Naive thymus-derived CD4-positive, alpha-beta T cell (primary cell): ENCODE measurements at regions not wholly inside any gene's neighbourhood (a gene's known extent, or its start where the extent isn't known, plus 50 kb on each side); places are given as distances from the start of the nearest gene placed in this dataset.

Source experiments
- ATAC-seq: fragments of 150-1000 bp; cut with Tn5 transposase; 2 replicates; pipeline ENCODE4 v1.10.0; 2021; ENCODE audit warnings: mild to moderate bottlenecking, moderate library complexity
- CTCF ChIA-PET: fragments of 350-600 bp; sonication (Branson Sonifier 250); formaldehyde crosslinking; loops from one replicate; lab custom pipeline; 2021; ENCODE audit warnings: antibody characterized with exemption; lab: Charles Lee
- POLR2A ChIA-PET: fragments of 350-600 bp; sonication (Branson Sonifier 250); formaldehyde crosslinking; loops from one replicate; lab custom pipeline; 2021; ENCODE audit warnings: antibody characterized with exemption, inconsistent platforms; lab: Charles Lee
- DNase-seq, 9 donors: peaks; one replicate each; pipeline versions ENCODE4 v3.0.0 to v3.0.0-alpha.2; 2020 to 2022; ENCODE audit warnings: mixed read lengths in 1 of 9
- H3K27ac ChIP-seq: one replicate; pipeline ENCODE4 v1.7.0; 2013; ENCODE audit warnings: mild to moderate bottlenecking, low read depth, low read length, moderate library complexity
- H3K27me3 ChIP-seq, 2 donors: one replicate each; pipeline ENCODE4 v1.7.0; 2013; ENCODE audit warnings: low read length in 2 of 2, mild to moderate bottlenecking in 2 of 2, moderate library complexity in 2 of 2; ENCODE audit not compliant: control insufficient read depth in 2 of 2, insufficient read depth in 2 of 2
- H3K36me3 ChIP-seq, 3 experiments: 1 replicate in 2 of 3; 2 replicates in 1 of 3; pipeline ENCODE4 v1.7.0; 2013; ENCODE audit warnings: low read length in 3 of 3, mild to moderate bottlenecking in 3 of 3, moderate library complexity in 1 of 3; ENCODE audit not compliant: insufficient read depth in 3 of 3, control insufficient read depth in 2 of 3
- H3K4me1 ChIP-seq, 2 donors: one replicate each; pipeline ENCODE4 v1.7.0; 2013; ENCODE audit warnings: low read length in 2 of 2, mild to moderate bottlenecking in 2 of 2, moderate library complexity in 1 of 2; ENCODE audit not compliant: control insufficient read depth in 2 of 2, insufficient read depth in 2 of 2
- H3K4me3 ChIP-seq: 2 replicates; pipeline ENCODE4 v1.7.0; 2013; ENCODE audit warnings: mild to moderate bottlenecking, low read length
- H3K9me3 ChIP-seq, 3 experiments: 1 replicate in 2 of 3; 2 replicates in 1 of 3; pipeline ENCODE4 v1.7.0; 2013; ENCODE audit warnings: low read length in 3 of 3; ENCODE audit not compliant: control insufficient read depth in 2 of 3
- H3K27ac Mint-ChIP-seq, 9 donors: one replicate each; pipeline ENCODE4 v1.8.0; 2020 to 2022; ENCODE audit warnings: mixed read lengths in 9 of 9, mild to moderate bottlenecking in 8 of 9, moderate library complexity in 5 of 9, inconsistent platforms in 2 of 9
- H3K27me3 Mint-ChIP-seq, 5 donors: one replicate each; pipeline ENCODE4 v1.8.0; 2021 to 2022; ENCODE audit warnings: mixed read lengths in 5 of 5, mild to moderate bottlenecking in 1 of 5
- H3K36me3 Mint-ChIP-seq, 5 donors: one replicate each; pipeline ENCODE4 v1.8.0; 2020 to 2022; ENCODE audit warnings: mixed read lengths in 5 of 5, mild to moderate bottlenecking in 3 of 5, inconsistent platforms in 1 of 5
- H3K4me1 Mint-ChIP-seq, 7 donors: one replicate each; pipeline ENCODE4 v1.8.0; 2020 to 2022; ENCODE audit warnings: mixed read lengths in 7 of 7, mild to moderate bottlenecking in 3 of 7, inconsistent platforms in 1 of 7
- H3K4me3 Mint-ChIP-seq, 10 donors: one replicate each; pipeline ENCODE4 v1.8.0; 2020 to 2022; ENCODE audit warnings: mild to moderate bottlenecking in 10 of 10, mixed read lengths in 10 of 10, moderate library complexity in 6 of 10, inconsistent platforms in 2 of 10
- H3K9me3 Mint-ChIP-seq, 11 donors: one replicate each; pipeline ENCODE4 v1.8.0; 2020 to 2022; ENCODE audit warnings: mixed read lengths in 11 of 11, mild to moderate bottlenecking in 4 of 11, inconsistent platforms in 1 of 11, moderate library complexity in 1 of 11
- intact Hi-C, 2 donors: fragments of 100-400 bp; cut with micrococcal nuclease; formaldehyde crosslinking; loops; one replicate each; pipeline ENCODE4 v1.15.1; 2023

DNA sequence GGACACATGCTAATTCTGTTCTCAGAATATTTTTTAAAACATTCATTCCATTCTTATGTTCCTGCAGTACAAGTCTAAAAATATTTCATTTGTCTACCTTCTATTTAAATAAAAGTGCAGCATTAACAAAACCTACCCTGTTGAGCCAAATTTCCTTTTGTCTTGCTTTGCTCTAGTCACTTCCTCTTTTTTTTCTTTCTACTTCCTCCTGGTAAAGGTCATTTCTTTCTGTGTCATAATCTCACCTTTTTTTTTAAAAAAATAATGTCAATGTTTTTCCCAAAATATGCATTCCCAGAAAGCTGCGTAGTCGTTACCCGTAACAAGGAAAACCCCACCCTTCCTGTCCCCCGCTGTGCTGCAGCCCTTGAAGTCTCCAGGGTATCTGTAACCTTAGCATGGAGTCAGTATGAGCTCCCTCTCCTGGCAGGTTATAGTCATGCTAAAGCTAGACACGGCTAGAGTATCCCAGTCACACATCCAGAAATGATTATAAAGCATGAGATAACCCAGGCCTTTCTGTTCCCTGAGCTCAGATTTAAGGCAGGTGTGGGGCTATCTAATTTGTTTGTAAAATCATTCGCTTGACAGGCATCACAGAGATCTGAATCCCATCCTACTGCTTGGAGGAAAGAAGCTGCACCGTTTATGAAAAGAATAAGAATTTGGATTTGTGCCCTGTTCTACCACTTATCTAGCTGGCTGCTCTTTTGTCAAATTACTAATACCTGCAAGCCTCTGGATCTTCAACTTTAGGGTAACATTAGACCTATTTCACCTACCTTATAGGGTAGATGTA, 51.1 kb upstream of the EED start:
- Histone ChIP-seq H3K4me1 (peaks cover 5 to 7% of the 10 kb centered on the region in 2 donors), H3K27me3 (no peaks in the 10 kb centered on the region), H3K27ac (no peak overlapping the region), H3K4me3 (peak overlapping the region; percentile 36), H3K36me3 (no peaks in the 10 kb centered on the region), H3K9me3 (no peaks in the 10 kb centered on the region)
- Mint-ChIP-seq H3K9me3 (peaks cover 0 to 7% (median 0%) of the 10 kb centered on the region in 11 donors), H3K4me3 (peak overlapping the region; percentile 71 to 94 (median 88)), H3K27ac (peak overlapping the region; percentile 21 to 91 (median 67)), H3K36me3 (peaks cover 0 to 10% (median 0%) of the 10 kb centered on the region in 5 donors), H3K4me1 (peaks cover 13 to 24% (median 15%) of the 10 kb centered on the region in 7 donors), H3K27me3 (peaks cover 0 to 10% (median 3%) of the 10 kb centered on the region in 5 donors)
- ChIA-PET POLR2A (interaction anchor here (0.6 to 1.9 kb wide), 8 partner anchors 9 to 1473 kb away, joined by 3 to 6 read pairs (median 4); partner anchors contain the start of genes CCDC83, PICALM and TMEM126A), CTCF (interaction anchor here (0.6 to 5.9 kb wide), 25 partner anchors 8 to 497 kb away, joined by 3 to 94 read pairs (median 4); partner anchors contain the start of genes CCDC83, EED and PICALM)
- intact Hi-C loops = loop anchor here (1.0 to 5.0 kb wide), 10 partner anchors 9 to 599 kb away; partner anchors contain the start of genes PICALM (in 2 of the 2), CCDC83 (in 1 of the 2) and EED (in 1 of the 2)
- DNase-seq (peak; percentile 9 to 70 (median 65)), ATAC-seq (peak; percentile 99)

- peaks cover 0 to 7% (median 0%) of the 10 kb centered on the region in 11 donors for H3K9me3 Mint-ChIP-seq
- Histone ChIP-seq H3K4me1 (peaks cover 5 to 7% of the 10 kb centered on the region in 2 donors), H3K36me3 (no peaks in the 10 kb centered on the region), H3K27me3 (no peaks in the 10 kb centered on the region), H3K27ac (no peak overlapping the region), H3K9me3 (no peaks in the 10 kb centered on the region), H3K4me3 (peak overlapping the region; percentile 36)
- H3K4me3 Mint-ChIP-seq = peak overlapping the region in 9 of 10 donors; percentile 3 to 94 (median 87)
- no peak for DNase-seq
- peak overlapping the region in 8 of 9 donors; percentile 44 to 91 (median 72) for H3K27ac Mint-ChIP-seq
- H3K27me3 Mint-ChIP-seq = peaks cover 0 to 10% (median 3%) of the 10 kb centered on the region in 5 donors
- ChIA-PET CTCF (interaction anchor here (0.7 to 5.9 kb wide), 15 partner anchors 9 to 475 kb away, joined by 3 to 94 read pairs (median 5); partner anchors contain the start of genes CCDC83, EED and PICALM), POLR2A (interaction anchor here (1.5 to 1.9 kb wide), 3 partner anchors 123 to 545 kb away, joined by 4 to 6 read pairs (median 5); partner anchors contain the start of genes CCDC83, PICALM and TMEM126A)
- intact Hi-C loops = loop anchor here (1.0 to 5.0 kb wide), 10 partner anchors 10 to 598 kb away; partner anchors contain the start of genes PICALM (in 2 of the 2), CCDC83 (in 1 of the 2) and EED (in 1 of the 2)
- peaks cover 13 to 24% (median 15%) of the 10 kb centered on the region in 7 donors for H3K4me1 Mint-ChIP-seq
- H3K36me3 Mint-ChIP-seq = peaks cover 0 to 10% (median 0%) of the 10 kb centered on the region in 5 donors
- ATAC-seq = no peak
Observed at GRCh38 chr11:86192519-86193257, 51.9 kb upstream of the EED start.

- H3K9me3 ChIP-seq = no peaks in the 10 kb centered on the region
- DNase-seq = no peak
- Mint-ChIP-seq H3K36me3 (peaks cover 0 to 10% (median 0%) of the 10 kb centered on the region in 5 donors), H3K4me1 (peaks cover 13 to 27% (median 15%) of the 10 kb centered on the region in 7 donors), H3K9me3 (peaks cover 0 to 7% (median 0%) of the 10 kb centered on the region in 11 donors), H3K27me3 (peaks cover 0 to 10% (median 3%) of the 10 kb centered on the region in 5 donors), H3K4me3 (no peak overlapping the region), H3K27ac (no peak overlapping the region)
- ChIA-PET POLR2A (no interaction called here), CTCF (interaction anchor here (5.9 kb wide), 1 partner anchor 150 kb away, joined by 94 read pairs; no protein-coding TSS in a partner anchor)
- H3K36me3 ChIP-seq = no peaks in the 10 kb centered on the region
- no peaks in the 10 kb centered on the region for H3K27me3 ChIP-seq
- intact Hi-C loops = loop anchor here (2.0 to 5.0 kb wide), 3 partner anchors 50 to 597 kb away; partner anchors contain the start of gene EED (in 1 of the 2)
- peaks cover 5 to 7% of the 10 kb centered on the region in 2 donors for H3K4me1 ChIP-seq
- H3K4me3 ChIP-seq = no peak overlapping the region
- H3K27ac ChIP-seq = no peak overlapping the region
- no peak for ATAC-seq
Observed at GRCh38 chr11:86191874-86192273, 52.7 kb upstream of the EED start.

- Mint-ChIP-seq H3K36me3 (peaks cover 0 to 11% (median 0%) of the 10 kb centered on the region in 5 donors), H3K9me3 (peaks cover 0 to 1% (median 0%) of the 10 kb centered on the region in 11 donors), H3K27ac (no peak overlapping the region), H3K4me1 (peaks cover 0 to 12% (median 0%) of the 10 kb centered on the region in 7 donors), H3K27me3 (peaks cover 0 to 10% (median 3%) of the 10 kb centered on the region in 5 donors), H3K4me3 (no peak overlapping the region)
- H3K9me3 ChIP-seq = no peaks in the 10 kb centered on the region
- ATAC-seq (no peak), DNase-seq (no peak)
- H3K36me3 ChIP-seq = no peaks in the 10 kb centered on the region
- POLR2A ChIA-PET = no interaction called here
- no peaks in the 10 kb centered on the region for H3K27me3 ChIP-seq
- CTCF ChIA-PET = no interaction called here
- intact Hi-C loops = no loop called here
- H3K4me1 ChIP-seq = no peaks in the 10 kb centered on the region
- H3K4me3 ChIP-seq = no peak overlapping the region
- no peak overlapping the region for H3K27ac ChIP-seq
Observed at GRCh38 chr11:86187027-86187426, 57.5 kb upstream of the EED start.

- peaks cover 0 to 9% (median 0%) of the 10 kb centered on the region in 7 donors for H3K4me1 Mint-ChIP-seq
Observed at GRCh38 chr11:86186386-86186785, 58.2 kb upstream of the EED start.

GRCh38 chr11:86185381-86185750, 59.2 kb upstream of the EED start:
- peaks cover 0 to 10% (median 3%) of the 10 kb centered on the region in 5 donors for H3K27me3 Mint-ChIP-seq
- H3K27me3 ChIP-seq = no peaks in the 10 kb centered on the region
- peaks cover 0 to 9% (median 0%) of the 10 kb centered on the region in 7 donors for H3K4me1 Mint-ChIP-seq
- H3K4me1 ChIP-seq = no peaks in the 10 kb centered on the region
- H3K4me3 ChIP-seq = no peak overlapping the region
- H3K36me3 Mint-ChIP-seq = peaks cover 0 to 9% (median 0%) of the 10 kb centered on the region in 5 donors
- H3K27ac ChIP-seq = no peak overlapping the region
- no peak overlapping the region for H3K27ac Mint-ChIP-seq
- ATAC-seq (no peak), DNase-seq (no peak)
- intact Hi-C loops = no loop called here
- H3K36me3 ChIP-seq = no peaks in the 10 kb centered on the region
- H3K4me3 Mint-ChIP-seq = no peak overlapping the region
- CTCF ChIA-PET = no interaction called here
- POLR2A ChIA-PET = no interaction called here
- H3K9me3 ChIP-seq = no peaks in the 10 kb centered on the region
- peaks cover 0 to 1% (median 0%) of the 10 kb centered on the region in 11 donors for H3K9me3 Mint-ChIP-seq

More at GRCh38 chr11:86186386-86186785, 58.2 kb upstream of the EED start:
- intact Hi-C loops = no loop called here
- Histone ChIP-seq H3K27ac (no peak overlapping the region), H3K27me3 (no peaks in the 10 kb centered on the region), H3K9me3 (no peaks in the 10 kb centered on the region), H3K36me3 (no peaks in the 10 kb centered on the region), H3K4me3 (no peak overlapping the region), H3K4me1 (no peaks in the 10 kb centered on the region)
- Mint-ChIP-seq H3K27ac (no peak overlapping the region), H3K4me3 (no peak overlapping the region), H3K9me3 (peaks cover 0 to 1% (median 0%) of the 10 kb centered on the region in 11 donors), H3K36me3 (peaks cover 0 to 11% (median 0%) of the 10 kb centered on the region in 5 donors), H3K27me3 (peaks cover 0 to 10% (median 3%) of the 10 kb centered on the region in 5 donors)
- POLR2A ChIA-PET = no interaction called here
- ATAC-seq (no peak), DNase-seq (no peak)
- CTCF ChIA-PET = no interaction called here
